Hepatocyte (in vitro differentiated cells): ENCODE measurements at regions not wholly inside any gene's neighbourhood (a gene's known extent, or its start where the extent isn't known, plus 50 kb on each side); places are given as distances from the start of the nearest gene placed in this dataset.

Source experiments
- DNase-seq: peaks from one replicate; pipeline ENCODE4 v3.0.0-alpha.2; 2016; ENCODE audit warnings: low spot score
- H2AFZ ChIP-seq: fragments of 200-600 bp; sonication (generic); 2 replicates; pipeline ENCODE4 v1.6.0; 2016; ENCODE audit warnings: antibody characterized with exemption, mild to moderate bottlenecking
- H3K27ac ChIP-seq: fragments of 200-600 bp; sonication (generic); 2 replicates; pipeline ENCODE4 v1.5.1; 2016; ENCODE audit warnings: mild to moderate bottlenecking
- H3K27me3 ChIP-seq: fragments of 200-600 bp; sonication (generic); 2 replicates; pipeline ENCODE4 v1.6.1; 2016
- H3K36me3 ChIP-seq: fragments of 200-600 bp; sonication (generic); replicated peaks from 2 replicates; pipeline ENCODE4 v1.5.1; 2016; ENCODE audit warnings: low read depth; ENCODE audit not compliant: insufficient read depth
- H3K4me1 ChIP-seq: fragments of 200-600 bp; sonication (generic); 2 replicates; pipeline ENCODE4 v1.5.1; 2016; ENCODE audit warnings: mild to moderate bottlenecking, moderate library complexity; ENCODE audit not compliant: insufficient read depth
- H3K4me2 ChIP-seq: fragments of 200-600 bp; sonication (generic); 2 replicates; pipeline ENCODE4 v1.6.0; 2016
- H3K4me3 ChIP-seq: fragments of 200-600 bp; sonication (generic); 2 replicates; pipeline ENCODE4 v1.5.1; 2016; ENCODE audit warnings: mild to moderate bottlenecking
- H3K79me2 ChIP-seq: fragments of 200-600 bp; sonication (generic); 2 replicates; pipeline ENCODE4 v1.6.0; 2017; ENCODE audit warnings: mild to moderate bottlenecking
- H3K9me2 ChIP-seq: fragments of 200-600 bp; sonication (generic); replicated peaks from 2 replicates; pipeline ENCODE4 v1.6.0; 2017; ENCODE audit warnings: mild to moderate bottlenecking; ENCODE audit not compliant: insufficient read depth
- H3K9me3 ChIP-seq: fragments of 200-600 bp; sonication (generic); 2 replicates; pipeline ENCODE4 v1.5.1; 2016; ENCODE audit warnings: low read depth, mild to moderate bottlenecking
- H4K20me1 ChIP-seq: fragments of 200-600 bp; sonication (generic); 2 replicates; pipeline ENCODE4 v1.6.0; 2016; ENCODE audit warnings: mild to moderate bottlenecking; ENCODE audit not compliant: insufficient read depth, poor library complexity, severe bottlenecking
- CTCF ChIP-seq: fragments of 200-600 bp; sonication (generic); IDR thresholded peaks from 2 replicates; pipeline ENCODE4 v1.5.1; 2016; ENCODE audit warnings: antibody characterized with exemption, mild to moderate bottlenecking; ENCODE audit not compliant: poor library complexity
- EZH2 ChIP-seq: fragments of 200-600 bp; sonication (generic); IDR thresholded peaks from 2 replicates; pipeline ENCODE4 v1.6.1; 2016; ENCODE audit warnings: antibody characterized with exemption, mild to moderate bottlenecking, borderline replicate concordance
- EZH2phosphoT487 ChIP-seq: fragments of 200-600 bp; sonication (generic); IDR thresholded peaks from one replicate; pipeline ENCODE4 v1.6.1; 2018; ENCODE audit warnings: antibody characterized with exemption, mild to moderate bottlenecking, low read depth, moderate library complexity; ENCODE audit not compliant: unreplicated experiment, severe bottlenecking
- WGBS: methylation state at CpG from one replicate; pipeline ENCODE4 v1.1.6; 2016; ENCODE audit warnings: low lambda C conversion rate; ENCODE audit errors: missing lambda C conversion rate; 5-methylcytosine and 5-hydroxymethylcytosine counted together

GRCh38 chr20:18973529-18974173, 160.1 kb downstream of the SCP2D1 start:
- no peak overlapping the region for H3K4me2 ChIP-seq
- 77% methylated on average over 7 of the region's 7 CpGs for WGBS
- H3K4me1 ChIP-seq = no peaks in the 10 kb centered on the region
- H3K27me3 ChIP-seq = no peaks in the 10 kb centered on the region
- H3K27ac ChIP-seq = no peak overlapping the region
- H4K20me1 ChIP-seq = no peaks in the 10 kb centered on the region
- H3K9me2 ChIP-seq = no peaks in the 10 kb centered on the region
- H3K79me2 ChIP-seq = no peaks in the 10 kb centered on the region
- DNase-seq = no peak
- no peak for TF ChIP-seq EZH2
- no peak for TF ChIP-seq EZH2phosphoT487
- TF ChIP-seq CTCF = no peak
- no peak overlapping the region for H3K4me3 ChIP-seq
- H2AFZ ChIP-seq = no peak overlapping the region
- H3K9me3 ChIP-seq = no peaks in the 10 kb centered on the region
- no peaks in the 10 kb centered on the region for H3K36me3 ChIP-seq

- Histone ChIP-seq H3K27ac (no peak overlapping the region), H3K4me1 (no peaks in the 10 kb centered on the region), H3K9me3 (no peaks in the 10 kb centered on the region), H3K79me2 (no peaks in the 10 kb centered on the region), H4K20me1 (no peaks in the 10 kb centered on the region), H2AFZ (no peak overlapping the region), H3K4me3 (no peak overlapping the region), H3K4me2 (no peak overlapping the region), H3K36me3 (no peaks in the 10 kb centered on the region), H3K9me2 (no peaks in the 10 kb centered on the region), H3K27me3 (no peaks in the 10 kb centered on the region)
- 86% methylated on average over 1 of the region's 1 CpG for WGBS
- TF ChIP-seq EZH2 (no peak), CTCF (no peak), EZH2phosphoT487 (no peak)
- no peak for DNase-seq
Measured at GRCh38 chr20:18974660-18975059, 161.1 kb downstream of the SCP2D1 start.

DNA sequence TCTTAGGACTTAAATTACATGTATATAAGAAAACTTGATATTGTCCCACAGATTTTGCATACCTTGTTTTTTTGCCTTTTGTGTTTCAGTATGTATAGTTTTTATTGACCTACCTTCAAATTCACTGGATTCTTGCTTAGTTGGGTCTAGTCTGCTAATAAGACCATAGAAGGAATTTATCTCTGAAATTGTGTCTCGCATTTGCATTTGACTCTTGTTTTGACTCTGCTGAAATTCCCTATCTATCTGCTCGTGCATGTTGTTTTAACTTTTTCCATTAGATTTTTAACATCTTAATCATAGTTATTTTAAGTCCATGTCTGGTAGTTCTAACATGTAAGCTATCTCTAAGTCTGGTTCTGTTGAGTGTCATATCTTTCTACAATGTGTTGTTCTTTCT, 163.9 kb downstream of the SCP2D1 start:
- no peak for DNase-seq
- no peak overlapping the region for H3K4me2 ChIP-seq
- no peaks in the 10 kb centered on the region for H3K9me3 ChIP-seq
- H3K36me3 ChIP-seq = no peaks in the 10 kb centered on the region
- no peaks in the 10 kb centered on the region for H3K79me2 ChIP-seq
- H3K9me2 ChIP-seq = no peaks in the 10 kb centered on the region
- H3K4me1 ChIP-seq = no peaks in the 10 kb centered on the region
- no peak overlapping the region for H2AFZ ChIP-seq
- H3K27ac ChIP-seq = no peak overlapping the region
- no peak overlapping the region for H3K4me3 ChIP-seq
- 87% methylated on average over 2 of the region's 2 CpGs for WGBS
- no peaks in the 10 kb centered on the region for H3K27me3 ChIP-seq
- no peak for TF ChIP-seq EZH2
- no peak for TF ChIP-seq CTCF
- no peak for TF ChIP-seq EZH2phosphoT487
- H4K20me1 ChIP-seq = no peaks in the 10 kb centered on the region
